H1 (cell line): ENCODE measurements at regions not wholly inside any gene's neighbourhood (a gene's known extent, or its start where the extent isn't known, plus 50 kb on each side); places are given as distances from the start of the nearest gene placed in this dataset.

Experiments
- CTCF ChIA-PET: fragments of 300-600 bp; sonication (Branson Sonifier 250); formaldehyde crosslinking; loops from one replicate; lab custom pipeline; 2021; ENCODE audit not compliant: partially characterized antibody; lab: Charles Lee
- POLR2A ChIA-PET: fragments of 300-600 bp; sonication (Branson Sonifier 250); formaldehyde crosslinking; loops from one replicate; lab custom pipeline; 2021; ENCODE audit warnings: inconsistent platforms; ENCODE audit not compliant: partially characterized antibody; lab: Charles Lee
- DNase-seq, 2 experiments: peaks; one replicate each; pipeline versions ENCODE4 v3.0.0 to v3.0.0-alpha.2; 2010 to 2022; ENCODE audit warnings: low spot score in 2 of 2, low read depth in 1 of 2, mixed read lengths in 1 of 2
- FAIRE-seq: peaks from 2 replicates; lab custom pipeline; 2011; peaks lifted over from hg19 to GRCh38; lab: Jason Lieb, UNC
- H2AFZ ChIP-seq: 2 replicates; pipeline ENCODE4 v1.8.1; 2012; ENCODE audit warnings: low read length, inconsistent platforms
- H2AK5ac ChIP-seq: 2 replicates; pipeline ENCODE4 v1.6.1; 2013; ENCODE audit warnings: low read depth, low read length
- H2BK120ac ChIP-seq: replicated peaks from 2 replicates; pipeline ENCODE3; 2013; ENCODE audit warnings: low read depth, low read length, inconsistent platforms
- H2BK12ac ChIP-seq: 2 replicates; pipeline ENCODE4 v1.6.1; 2013; ENCODE audit warnings: low read depth, low read length
- H2BK15ac ChIP-seq: 2 replicates; pipeline ENCODE4 v1.6.1; 2013; ENCODE audit warnings: low read length
- H2BK20ac ChIP-seq: 2 replicates; pipeline ENCODE4 v1.6.1; 2013; ENCODE audit warnings: low read length
- H2BK5ac ChIP-seq: 2 replicates; pipeline ENCODE4 v1.6.1; 2013; ENCODE audit warnings: low read depth, low read length
- H3K14ac ChIP-seq: 2 replicates; pipeline ENCODE4 v1.6.1; 2013; ENCODE audit warnings: inconsistent platforms; ENCODE audit not compliant: insufficient read length
- H3K18ac ChIP-seq: 2 replicates; pipeline ENCODE4 v1.6.1; 2013; ENCODE audit warnings: low read length; ENCODE audit errors: extremely low read depth
- H3K23ac ChIP-seq: 2 replicates; pipeline ENCODE4 v1.6.1; 2013; ENCODE audit warnings: inconsistent platforms; ENCODE audit not compliant: insufficient read length
- H3K23me2 ChIP-seq: 2 replicates; pipeline ENCODE4 v1.6.1; 2013; ENCODE audit warnings: low read depth, low read length
- H3K27ac ChIP-seq: 2 replicates; pipeline ENCODE4 v1.6.1; 2011; ENCODE audit warnings: low read depth, low read length, inconsistent platforms
- H3K27me3 ChIP-seq, 4 experiments: replicated peaks in 1 of 4; 1 replicate in 1 of 4; 2 replicates in 3 of 4; pipeline versions ENCODE4 v1.6.1 to v1.8.1; 2011 to 2013; ENCODE audit warnings: low read length in 3 of 4, mild to moderate bottlenecking in 3 of 4, inconsistent platforms in 2 of 4, mixed read lengths in 2 of 4, moderate library complexity in 1 of 4; ENCODE audit not compliant: control insufficient read depth in 3 of 4, insufficient read depth in 3 of 4; ENCODE audit errors: extremely low read depth in 1 of 4
- H3K36me3 ChIP-seq, 4 experiments: 2 replicates each; pipeline versions ENCODE4 v1.6.1 to v1.8.1; 2011 to 2013; ENCODE audit warnings: mild to moderate bottlenecking in 4 of 4, low read length in 3 of 4, moderate library complexity in 2 of 4, control low read depth in 1 of 4, inconsistent platforms in 1 of 4; ENCODE audit not compliant: insufficient read depth in 4 of 4, control insufficient read depth in 2 of 4
- H3K4ac ChIP-seq: replicated peaks from 2 replicates; pipeline ENCODE3; 2013; ENCODE audit warnings: low read length, low read depth, mixed read lengths, inconsistent platforms; ENCODE audit not compliant: insufficient read length
- H3K4me1 ChIP-seq, 4 experiments: replicated peaks in 1 of 4; 1 replicate in 1 of 4; 2 replicates in 3 of 4; pipeline versions ENCODE4 v1.6.1 to v1.8.1; 2011 to 2013; ENCODE audit warnings: low read length in 3 of 4, inconsistent platforms in 2 of 4, mixed read lengths in 1 of 4; ENCODE audit not compliant: insufficient read depth in 4 of 4, control insufficient read depth in 3 of 4
- H3K4me2 ChIP-seq, 2 experiments: 2 replicates each; pipeline versions ENCODE4 v1.6.1 to v1.8.1; 2011 to 2013; ENCODE audit warnings: low read depth in 2 of 2, low read length in 2 of 2, control low read depth in 1 of 2, inconsistent platforms in 1 of 2, mild to moderate bottlenecking in 1 of 2; ENCODE audit not compliant: insufficient read depth in 1 of 2
- H3K4me3 ChIP-seq, 4 experiments: fragments of 200-600, 300-600 bp in 1 of 4; sonication (generic), shearing (Covaris generic), sonication (Bioruptor Twin) in 1 of 4; 2 replicates each; pipeline versions ENCODE4 v1.5.1 to v1.8.1; 2011 to 2016; ENCODE audit warnings: low read length in 4 of 4, low read depth in 3 of 4, control low read depth in 2 of 4, inconsistent platforms in 2 of 4, mild to moderate bottlenecking in 2 of 4, mixed read lengths in 1 of 4, moderate library complexity in 1 of 4; ENCODE audit not compliant: insufficient read depth in 2 of 4; ENCODE audit errors: extremely low read depth in 1 of 4
- H3K56ac ChIP-seq: replicated peaks from 2 replicates; pipeline ENCODE3; 2013; ENCODE audit warnings: low read depth, mild to moderate bottlenecking, mixed read lengths, low read length, inconsistent platforms; ENCODE audit not compliant: insufficient read length
- H3K79me1 ChIP-seq: 2 replicates; pipeline ENCODE4 v1.6.1; 2013; ENCODE audit warnings: low read depth, low read length, control low read depth
- H3K79me2 ChIP-seq, 2 experiments: 2 replicates each; pipeline versions ENCODE4 v1.6.1 to v1.8.1; 2012 to 2013; ENCODE audit warnings: low read length in 2 of 2, mild to moderate bottlenecking in 2 of 2, inconsistent platforms in 1 of 2; ENCODE audit not compliant: insufficient read depth in 2 of 2, control insufficient read depth in 1 of 2
- H3K9ac ChIP-seq, 4 experiments: replicated peaks in 1 of 4; 1 replicate in 1 of 4; 2 replicates in 3 of 4; pipeline versions ENCODE4 v1.6.1 to v1.8.1; 2011 to 2013; ENCODE audit warnings: low read depth in 3 of 4, low read length in 3 of 4, control low read depth in 2 of 4, mild to moderate bottlenecking in 2 of 4, moderate library complexity in 2 of 4, inconsistent platforms in 1 of 4; ENCODE audit errors: extremely low read depth in 1 of 4
- H3K9me3 ChIP-seq, 2 experiments: 2 replicates each; pipeline versions ENCODE4 v1.6.1 to v1.8.1; 2012 to 2013; ENCODE audit warnings: mild to moderate bottlenecking in 2 of 2, moderate library complexity in 2 of 2, control low read depth in 1 of 2, inconsistent platforms in 1 of 2, low read depth in 1 of 2, low read length in 1 of 2, mixed read lengths in 1 of 2; ENCODE audit not compliant: insufficient read depth in 2 of 2
- H4K20me1 ChIP-seq, 2 experiments: replicated peaks in 1 of 2; 2 replicates each; pipeline versions ENCODE3 to v1.8.1; 2011 to 2013; ENCODE audit warnings: inconsistent platforms in 2 of 2, low read length in 2 of 2, mild to moderate bottlenecking in 1 of 2; ENCODE audit not compliant: insufficient read depth in 2 of 2, control insufficient read depth in 1 of 2
- H4K5ac ChIP-seq: 2 replicates; pipeline ENCODE4 v1.6.1; 2013; ENCODE audit warnings: low read length, low read depth, mixed read lengths, inconsistent platforms; ENCODE audit not compliant: insufficient read length
- H4K8ac ChIP-seq: 2 replicates; pipeline ENCODE4 v1.8.0; 2013; ENCODE audit warnings: mild to moderate bottlenecking, moderate library complexity, low read length, inconsistent platforms; ENCODE audit not compliant: insufficient read depth; ENCODE audit errors: extremely low read depth
- H4K91ac ChIP-seq: replicated peaks from 2 replicates; pipeline ENCODE3; 2013; ENCODE audit warnings: low read length, mixed read lengths, inconsistent platforms; ENCODE audit not compliant: insufficient read length
- HDAC2 ChIP-seq, 2 experiments: fragments of 300-600 bp in 1 of 2; sonication (generic) in 1 of 2; IDR thresholded peaks; 2 replicates each; pipeline ENCODE4 v1.6.1; 2011 to 2012; ENCODE audit warnings: low read depth in 2 of 2, low read length in 2 of 2, mild to moderate bottlenecking in 2 of 2, moderate library complexity in 2 of 2, borderline replicate concordance in 1 of 2, inconsistent platforms in 1 of 2
- SUZ12 ChIP-seq: fragments of 200-600 bp; sonication (generic); IDR thresholded peaks from 2 replicates; pipeline ENCODE4 v1.6.1; 2012; ENCODE audit warnings: mild to moderate bottlenecking, inconsistent platforms, low read length, moderate library complexity, mixed read lengths
- TAF1 ChIP-seq: IDR thresholded peaks from 2 replicates; pipeline ENCODE4 v1.6.1; 2011; ENCODE audit warnings: mild to moderate bottlenecking, low read depth, low read length
- YY1 ChIP-seq: IDR thresholded peaks from 2 replicates; pipeline ENCODE4 v1.6.1; 2011; ENCODE audit warnings: low read depth, mild to moderate bottlenecking, low read length
- WGBS, 2 experiments: shearing (Covaris generic) in 1 of 2; methylation state at CpG; one replicate each; pipeline versions ENCODE4 v1.1.6 to v1.1.7; 2013 to 2015; ENCODE audit warnings: low lambda C conversion rate in 2 of 2, mixed read lengths in 2 of 2, inconsistent platforms in 1 of 2, low coverage in 1 of 2, missing lambda C conversion rate in 1 of 2; ENCODE audit not compliant: insufficient replicate concordance in 2 of 2, insufficient coverage in 1 of 2, insufficient read length in 1 of 2; ENCODE audit errors: extremely low coverage in 1 of 2, missing lambda C conversion rate in 1 of 2; 5-methylcytosine and 5-hydroxymethylcytosine counted together

DNA sequence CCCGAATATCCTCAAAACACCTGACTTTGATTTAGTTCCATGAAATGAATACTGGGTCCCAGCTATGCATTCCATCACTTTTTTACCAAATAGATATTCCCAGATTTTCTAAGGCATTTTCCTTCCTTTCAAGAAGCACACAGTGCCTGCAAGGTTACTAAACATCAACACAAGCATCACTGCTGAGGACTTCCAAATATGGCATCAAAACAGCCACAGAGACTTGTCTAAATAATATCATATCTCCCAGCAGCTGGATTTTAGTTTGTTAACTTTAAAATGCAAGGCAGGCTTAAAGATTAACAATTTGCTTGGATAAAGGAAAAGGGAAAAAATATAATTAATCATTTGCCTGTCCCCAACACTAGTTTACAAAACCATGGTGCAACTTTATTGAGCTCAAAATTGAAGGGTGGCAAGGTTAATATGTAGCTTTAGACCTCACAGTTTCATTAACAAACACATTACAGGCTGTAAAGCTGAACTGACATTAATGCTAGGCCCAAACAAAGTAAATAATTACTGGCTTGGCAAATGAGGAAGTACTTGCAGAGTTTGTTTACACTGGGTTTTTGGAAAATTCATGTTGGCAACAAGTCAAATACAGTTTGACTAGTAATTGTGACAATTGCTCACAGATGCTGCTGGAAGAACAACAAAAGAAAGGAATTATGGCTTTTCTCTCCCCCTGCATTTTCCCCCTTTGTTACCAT lies 401.7 kb upstream of the CDIN1 start:
- Histone ChIP-seq H3K27ac (no peak overlapping the region), H3K23me2 (no peaks in the 10 kb centered on the region), H4K91ac (no peak overlapping the region), H3K9me3 (no peaks in the 10 kb centered on the region), H3K56ac (no peak overlapping the region), H2AFZ (0 out of 2 replicates have a peak overlapping the region, but pooled peaks have one; percentile 6), H2BK12ac (no peak overlapping the region), H3K9ac (no peak overlapping the region), H2AK5ac (no peak overlapping the region), H3K27me3 (no peaks in the 10 kb centered on the region), H2BK5ac (no peak overlapping the region), H2BK20ac (no peak overlapping the region), H4K5ac (no peak overlapping the region), H3K18ac (no peak overlapping the region), H2BK120ac (no peak overlapping the region), H4K8ac (no peak overlapping the region), H3K79me2 (no peaks in the 10 kb centered on the region), H2BK15ac (no peak overlapping the region), H3K23ac (no peak overlapping the region), H3K36me3 (no peaks in the 10 kb centered on the region), H3K4me3 (no peak overlapping the region), H3K14ac (no peak overlapping the region), H3K4me2 (no peak overlapping the region), H4K20me1 (no peaks in the 10 kb centered on the region), H3K4me1 (no peaks in the 10 kb centered on the region), H3K79me1 (no peaks in the 10 kb centered on the region), H3K4ac (no peak overlapping the region)
- POLR2A ChIA-PET, result no interaction called here
- 91% methylated on average over 1 of the region's 1 CpG; no CpG with 5 or more reads in 1 of the 2 experiments for WGBS, 2 experiments
- DNase-seq (no peak), FAIRE-seq (no peak)
- CTCF ChIA-PET, result no interaction called here
- TF ChIP-seq SUZ12 (no peak), HDAC2 (IDR thresholded peaks at IDR 0.05; ENCODE audit: borderline replicate concordance in 1 of 2, low read depth in 2 of 2, low read length in 2 of 2) (no peak), TAF1 (no peak), YY1 (no peak)
